HL-60 (cell line): ENCODE measurements at regions not wholly inside any gene's neighbourhood (a gene's known extent, or its start where the extent isn't known, plus 50 kb on each side); places are given as distances from the start of the nearest gene placed in this dataset.

ENCODE experiments used
- CTCF ChIP-seq: IDR thresholded peaks from one replicate; pipeline ENCODE4 v1.5.1; 2011; ENCODE audit warnings: low read length, control low read depth, inconsistent platforms; ENCODE audit not compliant: insufficient read depth
- POLR2AphosphoS5 ChIP-seq: IDR thresholded peaks from 2 replicates; pipeline ENCODE4 v1.6.1; 2012; ENCODE audit warnings: low read depth

GRCh38 chr20:55555075-55555650 is 450.2 kb downstream of the CBLN4 start:
- TF ChIP-seq POLR2AphosphoS5 (no peak), CTCF (no peak)
